Upper lobe of left lung (tissue), 6 donors: ENCODE measurements at regions not wholly inside any gene's neighbourhood (a gene's known extent, or its start where the extent isn't known, plus 50 kb on each side); places are given as distances from the start of the nearest gene placed in this dataset.

Source experiments
- ATAC-seq, 2 donors: fragments of 200-7000 bp; cut with Tn5 transposase; one replicate each; pipeline ENCODE4 v1.9.1; 2022; ENCODE audit warnings: mild to moderate bottlenecking in 2 of 2, moderate library complexity in 2 of 2; ENCODE audit not compliant: low FRiP score in 2 of 2
- DNase-seq, 2 donors: peaks; one replicate each; pipeline ENCODE4 v3.0.0-alpha.2; 2019 to 2020
- H3K27ac ChIP-seq, 4 donors: fragments of 200-600 bp; sonication (generic); one replicate each; pipeline ENCODE4 v1.5.1; 2016 to 2019
- H3K27me3 ChIP-seq, 4 donors: fragments of 200-600 bp; sonication (generic); one replicate each; pipeline ENCODE4 v1.5.1; 2017 to 2019
- H3K36me3 ChIP-seq, 4 donors: fragments of 200-600 bp; sonication (generic); one replicate each; pipeline ENCODE4 v1.5.1; 2016 to 2019
- H3K4me1 ChIP-seq, 4 donors: fragments of 200-600 bp; sonication (generic); one replicate each; pipeline ENCODE4 v1.5.1; 2018 to 2019
- H3K4me3 ChIP-seq, 4 donors: fragments of 200-600 bp; sonication (generic); one replicate each; pipeline ENCODE4 v1.5.1; 2017 to 2019; ENCODE audit warnings: mild to moderate bottlenecking in 2 of 4, moderate library complexity in 1 of 4
- H3K9me3 ChIP-seq, 4 donors: fragments of 200-600 bp; sonication (generic); one replicate each; pipeline ENCODE4 v1.5.1; 2018 to 2019
- CTCF ChIP-seq, 6 experiments: fragments of 450-650 bp in 4 of 6; fragments of 200-600 bp in 2 of 6; sonication (generic) in 2 of 6; IDR thresholded peaks; one replicate each; pipeline ENCODE4 v1.5.1; 2016 to 2019; ENCODE audit warnings: antibody characterized with exemption in 6 of 6
- EP300 ChIP-seq, 4 donors: sonication (generic); formaldehyde crosslinking; IDR thresholded peaks; one replicate each; pipeline ENCODE4 v1.5.1; 2017; ENCODE audit warnings: antibody characterized with exemption in 4 of 4, control low read depth in 2 of 4
- POLR2A ChIP-seq, 4 donors: fragments of 450-650 bp; IDR thresholded peaks; one replicate each; pipeline ENCODE4 v1.5.1; 2016 to 2017; ENCODE audit warnings: antibody characterized with exemption in 4 of 4, mild to moderate bottlenecking in 2 of 4
- POLR2AphosphoS5 ChIP-seq, 2 donors: sonication (generic); formaldehyde crosslinking; IDR thresholded peaks; one replicate each; pipeline ENCODE4 v1.5.1; 2017; ENCODE audit warnings: antibody characterized with exemption in 2 of 2
- WGBS, 2 donors: methylation state at CpG; one replicate each; pipeline ENCODE4 v1.1.5; 2017 to 2018; 5-methylcytosine and 5-hydroxymethylcytosine counted together
- donor health status: DM: no; HTN: no; CAD: no; lungs with moderate emphysema.
- donor health status: DM: no; HTN: yes; CAD: no; lungs with severe emphysema.

GRCh38 chr2:47260971-47261370, 84.7 kb upstream of the CALM2 start:
- Histone ChIP-seq H3K36me3 (no peaks in the 10 kb centered on the region), H3K4me1 (no peaks in the 10 kb centered on the region), H3K4me3 (no peak overlapping the region), H3K27ac (no peak overlapping the region), H3K9me3 (no peaks in the 10 kb centered on the region), H3K27me3 (no peaks in the 10 kb centered on the region)
- WGBS, 2 donors, result 84 to 87% methylated on average over 3 of the region's 3 CpGs
- ATAC-seq (no peak), DNase-seq (no peak)
- TF ChIP-seq CTCF (IDR thresholded peaks at IDR 0.05) (no peak), POLR2A (IDR thresholded peaks at IDR 0.05) (no peak), POLR2AphosphoS5 (IDR thresholded peaks at IDR 0.05) (no peak), EP300 (IDR thresholded peaks at IDR 0.05) (no peak)

GRCh38 chr2:47259829-47260228, 83.5 kb upstream of the CALM2 start:
- WGBS, 2 donors, result 50 to 51% methylated on average over 3 of the region's 3 CpGs
- ATAC-seq, result no peak
- no peaks in the 10 kb centered on the region for H3K4me1 ChIP-seq
- no peak for DNase-seq
- no peak overlapping the region for H3K4me3 ChIP-seq
- H3K27ac ChIP-seq, result no peak overlapping the region
- H3K36me3 ChIP-seq, result no peaks in the 10 kb centered on the region
- no peaks in the 10 kb centered on the region for H3K9me3 ChIP-seq
- no peaks in the 10 kb centered on the region for H3K27me3 ChIP-seq
- no peak for TF ChIP-seq POLR2AphosphoS5 (IDR thresholded peaks at IDR 0.05)
- TF ChIP-seq POLR2A (IDR thresholded peaks at IDR 0.05), result no peak
- no peak for TF ChIP-seq EP300 (IDR thresholded peaks at IDR 0.05)
- TF ChIP-seq CTCF (IDR thresholded peaks at IDR 0.05), result no peak

GRCh38 chr2:47257946-47258348, 81.6 kb upstream of the CALM2 start:
- no peaks in the 10 kb centered on the region for H3K4me1 ChIP-seq
- DNase-seq (no peak), ATAC-seq (no peak)
- H3K27ac ChIP-seq, result no peak overlapping the region
- TF ChIP-seq EP300 (IDR thresholded peaks at IDR 0.05) (no peak), POLR2AphosphoS5 (IDR thresholded peaks at IDR 0.05) (no peak), CTCF (IDR thresholded peaks at IDR 0.05) (no peak), POLR2A (IDR thresholded peaks at IDR 0.05) (no peak)
- no peaks in the 10 kb centered on the region for H3K36me3 ChIP-seq
- no peaks in the 10 kb centered on the region for H3K9me3 ChIP-seq
- WGBS, 2 donors, result 85 to 86% methylated on average over 2 of the region's 2 CpGs
- H3K4me3 ChIP-seq, result no peak overlapping the region
- H3K27me3 ChIP-seq, result no peaks in the 10 kb centered on the region

- no peak for TF ChIP-seq POLR2A (IDR thresholded peaks at IDR 0.05)
- TF ChIP-seq EP300 (IDR thresholded peaks at IDR 0.05), result no peak
- no peak for TF ChIP-seq POLR2AphosphoS5 (IDR thresholded peaks at IDR 0.05)
- TF ChIP-seq CTCF (IDR thresholded peaks at IDR 0.05), result no peak
- Histone ChIP-seq H3K4me3 (no peak overlapping the region), H3K4me1 (no peaks in the 10 kb centered on the region), H3K36me3 (no peaks in the 10 kb centered on the region), H3K27ac (no peak overlapping the region), H3K9me3 (no peaks in the 10 kb centered on the region), H3K27me3 (no peaks in the 10 kb centered on the region)
- ATAC-seq, result no peak
- no peak for DNase-seq
- WGBS, 2 donors, result 73 to 82% methylated on average over 8 to 9 of the region's 9 CpGs
These were observed 80.2 kb upstream of the CALM2 start for GRCh38 chr2:47256416-47257087.

GRCh38 chr2:47255794-47256193, 79.5 kb upstream of the CALM2 start:
- H3K9me3 ChIP-seq, result no peaks in the 10 kb centered on the region
- no peak for ATAC-seq
- 80 to 100% methylated on average over 1 to 2 of the region's 4 CpGs for WGBS, 2 donors

More at GRCh38 chr2:47255794-47256193, 79.5 kb upstream of the CALM2 start:
- Histone ChIP-seq H3K27ac (no peak overlapping the region), H3K4me1 (no peaks in the 10 kb centered on the region), H3K4me3 (no peak overlapping the region), H3K36me3 (no peaks in the 10 kb centered on the region), H3K27me3 (no peaks in the 10 kb centered on the region)
- DNase-seq, result no peak
- TF ChIP-seq POLR2AphosphoS5 (IDR thresholded peaks at IDR 0.05) (no peak), CTCF (IDR thresholded peaks at IDR 0.05) (no peak), EP300 (IDR thresholded peaks at IDR 0.05) (no peak), POLR2A (IDR thresholded peaks at IDR 0.05) (no peak)
